ENCODE measurements at regions not wholly inside any gene's neighbourhood (a gene's known extent, or its start where the extent isn't known, plus 50 kb on each side); places are given as distances from the start of the nearest gene placed in this dataset.

DNA sequence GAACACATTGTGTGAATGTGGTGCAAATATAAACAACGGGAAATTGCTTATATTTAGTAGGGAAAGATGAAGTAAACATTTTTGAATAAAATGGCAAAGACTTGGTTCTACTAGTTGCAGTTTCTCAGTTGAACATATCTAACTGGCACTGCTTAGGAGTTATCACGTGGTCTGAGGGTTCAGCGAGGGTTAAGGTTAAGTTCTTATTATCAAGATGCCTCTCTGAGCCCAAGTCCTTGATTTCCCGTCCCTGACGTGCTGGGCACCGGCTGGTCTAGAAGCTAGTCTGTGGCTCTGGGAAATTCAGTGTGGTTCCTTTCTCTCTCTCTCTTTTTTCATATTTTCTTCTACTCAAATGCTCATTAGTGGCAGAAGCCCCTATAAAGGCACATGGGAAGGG is 81.6 kb upstream of the PITX1 start:
- peaks cover 0 to 4% of the 10 kb centered on the region in 2 experiments for H3K27me3 ChIP-seq (ENCODE audit: control insufficient read depth in 2 of 2, insufficient read depth in 2 of 2, low read length in 2 of 2)
- H3K4me3 ChIP-seq (replicated peaks in 1 of 3; ENCODE audit: insufficient read depth in 1 of 3, low read depth in 1 of 3, low read length in 3 of 3) = no peak overlapping the region
- H2AFZ ChIP-seq (ENCODE audit: low read depth, low read length) = no peak overlapping the region
- H3K4me1 ChIP-seq (ENCODE audit: control insufficient read depth, extremely low read depth, insufficient read depth, low read length) = no peaks in the 10 kb centered on the region
- ChIA-PET POLR2A (no interaction called here), CTCF (no interaction called here)
- no peaks in the 10 kb centered on the region for H4K20me1 ChIP-seq (replicated peaks; ENCODE audit: control insufficient read depth, extremely low read depth, insufficient read depth, low read length)
- H3K36me3 ChIP-seq (ENCODE audit: control insufficient read depth in 2 of 2, extremely low read depth in 1 of 2, insufficient read depth in 2 of 2, low read length in 2 of 2) = no peaks in the 10 kb centered on the region
- FAIRE-seq = no peak
- TF ChIP-seq POLR2A (IDR thresholded peaks at IDR 0.05; ENCODE audit: low read depth, low read length) = no peak
- TF ChIP-seq, protein P1, sequence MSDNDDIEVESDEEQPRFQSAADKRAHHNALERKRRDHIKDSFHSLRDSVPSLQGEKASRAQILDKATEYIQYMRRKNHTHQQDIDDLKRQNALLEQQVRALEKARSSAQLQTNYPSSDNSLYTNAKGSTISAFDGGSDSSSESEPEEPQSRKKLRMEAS (IDR thresholded peaks at IDR 0.05; ENCODE audit: insufficient read depth, insufficient read length) = no peak
- TF ChIP-seq POLR2AphosphoS5 (IDR thresholded peaks at IDR 0.05; ENCODE audit: insufficient read depth, low read depth, low read length) = no peak
- no peak for TF ChIP-seq FOS (IDR thresholded peaks at IDR 0.05; ENCODE audit: borderline replicate concordance, insufficient read depth, low read length)
- TF ChIP-seq MYC (IDR thresholded peaks at IDR 0.05; ENCODE audit: low read depth, low read length) = no peak
- TF ChIP-seq JUN (IDR thresholded peaks at IDR 0.05; ENCODE audit: borderline replicate concordance, insufficient read depth, insufficient read length, low read depth) = no peak
- TF ChIP-seq EZH2 (IDR thresholded peaks at IDR 0.05; ENCODE audit: borderline replicate concordance, low read depth, low read length, severe bottlenecking) = no peak
- TF ChIP-seq GATA2 (IDR thresholded peaks at IDR 0.05; ENCODE audit: insufficient read depth, insufficient read length, low read depth, low read length) = no peak
- TF ChIP-seq, protein P2, sequence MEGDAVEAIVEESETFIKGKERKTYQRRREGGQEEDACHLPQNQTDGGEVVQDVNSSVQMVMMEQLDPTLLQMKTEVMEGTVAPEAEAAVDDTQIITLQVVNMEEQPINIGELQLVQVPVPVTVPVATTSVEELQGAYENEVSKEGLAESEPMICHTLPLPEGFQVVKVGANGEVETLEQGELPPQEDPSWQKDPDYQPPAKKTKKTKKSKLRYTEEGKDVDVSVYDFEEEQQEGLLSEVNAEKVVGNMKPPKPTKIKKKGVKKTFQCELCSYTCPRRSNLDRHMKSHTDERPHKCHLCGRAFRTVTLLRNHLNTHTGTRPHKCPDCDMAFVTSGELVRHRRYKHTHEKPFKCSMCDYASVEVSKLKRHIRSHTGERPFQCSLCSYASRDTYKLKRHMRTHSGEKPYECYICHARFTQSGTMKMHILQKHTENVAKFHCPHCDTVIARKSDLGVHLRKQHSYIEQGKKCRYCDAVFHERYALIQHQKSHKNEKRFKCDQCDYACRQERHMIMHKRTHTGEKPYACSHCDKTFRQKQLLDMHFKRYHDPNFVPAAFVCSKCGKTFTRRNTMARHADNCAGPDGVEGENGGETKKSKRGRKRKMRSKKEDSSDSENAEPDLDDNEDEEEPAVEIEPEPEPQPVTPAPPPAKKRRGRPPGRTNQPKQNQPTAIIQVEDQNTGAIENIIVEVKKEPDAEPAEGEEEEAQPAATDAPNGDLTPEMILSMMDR (IDR thresholded peaks at IDR 0.05; ENCODE audit: extremely low read depth in 1 of 2, insufficient read depth in 1 of 2, low read depth in 1 of 2, low read length in 2 of 2) = no peak
- no peaks in the 10 kb centered on the region for H3K9me1 ChIP-seq (replicated peaks; ENCODE audit: control insufficient read depth, extremely low read depth, insufficient read depth, low read length)
- no TSS peak for BruUV-seq (replicated peaks)
- H3K27ac ChIP-seq (ENCODE audit: insufficient read depth, low read depth, low read length) = no peak overlapping the region
- H3K4me2 ChIP-seq (ENCODE audit: insufficient read depth, low read length) = no peak overlapping the region
- intact Hi-C loops (cut with micrococcal nuclease) = no loop called here
- H3K9ac ChIP-seq (replicated peaks; ENCODE audit: extremely low read depth, insufficient read depth, low read length) = no peak overlapping the region
- dilution Hi-C loops (cut with MboI; ENCODE audit: extremely low pct_ligation_motif_present, low sequenced_read_pairs) = no loop called here
- no peak for DNase-seq (ENCODE audit: low read depth, low spot score)
- H3K79me2 ChIP-seq (ENCODE audit: control insufficient read depth, insufficient read depth, low read length) = no peaks in the 10 kb centered on the region
- H3K9me3 ChIP-seq (replicated peaks; ENCODE audit: control insufficient read depth, insufficient read depth, low read length) = no peaks in the 10 kb centered on the region
